GM23248 (cell line): ENCODE measurements at regions not wholly inside any gene's neighbourhood (a gene's known extent, or its start where the extent isn't known, plus 50 kb on each side); places are given as distances from the start of the nearest gene placed in this dataset.

Experiments used
- EZH2 ChIP-seq: fragments of 200-600 bp; sonication (generic); IDR thresholded peaks from 2 replicates; pipeline ENCODE4 v1.6.1; 2018; ENCODE audit warnings: antibody characterized with exemption, mild to moderate bottlenecking; ENCODE audit not compliant: insufficient read depth, poor library complexity, severe bottlenecking
- EZH2phosphoT487 ChIP-seq: fragments of 200-600 bp; sonication (generic); IDR thresholded peaks from 2 replicates; pipeline ENCODE4 v1.6.1; 2018; ENCODE audit warnings: antibody characterized with exemption, moderate library complexity, mild to moderate bottlenecking, low read depth; ENCODE audit not compliant: insufficient read depth

- TF ChIP-seq EZH2phosphoT487, result no peak
- no peak for TF ChIP-seq EZH2
Observed at GRCh38 chr1:233735847-233736246, 121.9 kb downstream of the KCNK1 start.
